Mesodermal cell (in vitro differentiated cells): ENCODE measurements at regions not wholly inside any gene's neighbourhood (a gene's known extent, or its start where the extent isn't known, plus 50 kb on each side); places are given as distances from the start of the nearest gene placed in this dataset.
"Not testable (repeated sequence)": the region's sequence is repeated elsewhere in the genome, so short reads cannot be mapped to it uniquely, and the experiment has no call there.

Experiments
- H3K27ac ChIP-seq: 2 replicates; pipeline ENCODE4 v1.7.0; 2013; ENCODE audit warnings: mild to moderate bottlenecking, low read depth, low read length, moderate library complexity; ENCODE audit not compliant: severe bottlenecking
- H3K36me3 ChIP-seq: 2 replicates; pipeline ENCODE4 v1.7.1; 2013; ENCODE audit warnings: mild to moderate bottlenecking, low read length, moderate library complexity; ENCODE audit not compliant: control insufficient read depth, insufficient read depth
- H3K4me1 ChIP-seq: one replicate; pipeline ENCODE4 v1.7.1; 2013; ENCODE audit warnings: mild to moderate bottlenecking, low read length; ENCODE audit not compliant: insufficient read depth, control insufficient read depth, poor library complexity, severe bottlenecking
- H3K4me3 ChIP-seq: 2 replicates; pipeline ENCODE4 v1.7.0; 2013; ENCODE audit warnings: low read length, control low read depth, mild to moderate bottlenecking; ENCODE audit not compliant: insufficient read depth, poor library complexity, severe bottlenecking; ENCODE audit errors: extremely low read depth
- H3K9me3 ChIP-seq: 2 replicates; pipeline ENCODE4 v1.7.1; 2013; ENCODE audit warnings: mild to moderate bottlenecking, low read length, moderate library complexity; ENCODE audit not compliant: control insufficient read depth
- WGBS, 2 experiments: methylation state at CpG; one replicate each; pipeline ENCODE4 v1.1.5; 2013; ENCODE audit warnings: missing lambda C conversion rate in 2 of 2; ENCODE audit not compliant: insufficient coverage in 2 of 2; 5-methylcytosine and 5-hydroxymethylcytosine counted together

GRCh38 chr17:72471296-72471695 is 350.5 kb downstream of the SOX9 start:
- Histone ChIP-seq H3K9me3 (no peaks in the 10 kb centered on the region), H3K4me3 (no peak overlapping the region), H3K27ac (no peak overlapping the region), H3K4me1 (peaks cover 19% of the 10 kb centered on the region), H3K36me3 (no peaks in the 10 kb centered on the region)
- WGBS, 2 experiments = 93% methylated on average over 2 of the region's 3 CpGs; no CpG with 5 or more reads in 1 of the 2 experiments

GRCh38 chr17:72472106-72472505 is 351.3 kb downstream of the SOX9 start:
- Histone ChIP-seq H3K4me3 (no peak overlapping the region), H3K36me3 (no peaks in the 10 kb centered on the region), H3K9me3 (no peaks in the 10 kb centered on the region), H3K4me1 (peaks cover 15% of the 10 kb centered on the region), H3K27ac (no peak overlapping the region)
- 95 to 100% methylated on average over 2 to 3 of the region's 3 CpGs for WGBS, 2 experiments

GRCh38 chr17:72472853-72473390 is 352.1 kb downstream of the SOX9 start:
- H3K4me3 ChIP-seq, H3K9me3 ChIP-seq, H3K36me3 ChIP-seq, H3K4me1 ChIP-seq, H3K27ac ChIP-seq: not testable (repeated sequence)
- 100% methylated on average over 1 of the region's 4 CpGs; no CpG with 5 or more reads in 1 of the 2 experiments for WGBS, 2 experiments

GRCh38 chr17:72474243-72474642 is 353.4 kb downstream of the SOX9 start:
- Histone ChIP-seq H3K4me3 (no peak overlapping the region), H3K4me1 (peaks cover 5% of the 10 kb centered on the region), H3K9me3 (no peaks in the 10 kb centered on the region), H3K36me3 (no peaks in the 10 kb centered on the region), H3K27ac (no peak overlapping the region)
- no CpG with 5 or more reads among the region's 2 CpGs for WGBS, 2 experiments

- Histone ChIP-seq H3K4me3 (no peak overlapping the region), H3K27ac (no peak overlapping the region), H3K4me1 (peaks cover 5% of the 10 kb centered on the region), H3K36me3 (no peaks in the 10 kb centered on the region), H3K9me3 (no peaks in the 10 kb centered on the region)
- WGBS, 2 experiments = 93 to 100% methylated on average over 2 of the region's 5 CpGs
Observed at GRCh38 chr17:72474719-72475477, 354.1 kb downstream of the SOX9 start.

GRCh38 chr17:72476134-72476533 is 355.3 kb downstream of the SOX9 start:
- H3K9me3 ChIP-seq = no peaks in the 10 kb centered on the region
- no peaks in the 10 kb centered on the region for H3K36me3 ChIP-seq
- 44 to 48% methylated on average over 7 of the region's 9 CpGs for WGBS, 2 experiments
- H3K27ac ChIP-seq = no peak overlapping the region
- peaks cover 5% of the 10 kb centered on the region for H3K4me1 ChIP-seq
- H3K4me3 ChIP-seq = no peak overlapping the region

GRCh38 chr17:72476575-72476986 is 355.8 kb downstream of the SOX9 start:
- no peaks in the 10 kb centered on the region for H3K9me3 ChIP-seq
- H3K4me3 ChIP-seq = no peak overlapping the region
- no peaks in the 10 kb centered on the region for H3K36me3 ChIP-seq
- 12 to 21% methylated on average over 6 to 11 of the region's 12 CpGs for WGBS, 2 experiments
- H3K27ac ChIP-seq = no peak overlapping the region
- H3K4me1 ChIP-seq = peaks cover 5% of the 10 kb centered on the region

- Histone ChIP-seq H3K4me1 (peaks cover 5% of the 10 kb centered on the region), H3K9me3 (no peaks in the 10 kb centered on the region), H3K36me3 (no peaks in the 10 kb centered on the region), H3K4me3 (no peak overlapping the region), H3K27ac (no peak overlapping the region)
- WGBS, 2 experiments = 92 to 96% methylated on average over 4 to 6 of the region's 8 CpGs
Observed at GRCh38 chr17:72477491-72477890, 356.7 kb downstream of the SOX9 start.

GRCh38 chr17:72479113-72479512 is 358.3 kb downstream of the SOX9 start:
- Histone ChIP-seq H3K9me3 (no peaks in the 10 kb centered on the region), H3K4me3 (no peak overlapping the region)
- WGBS, 2 experiments = 86 to 95% methylated on average over 4 of the region's 4 CpGs

GRCh38 chr17:72481572-72481971 is 360.8 kb downstream of the SOX9 start:
- H3K4me1 ChIP-seq = peaks cover 2% of the 10 kb centered on the region
- H3K9me3 ChIP-seq = no peaks in the 10 kb centered on the region
- H3K36me3 ChIP-seq = no peaks in the 10 kb centered on the region
- H3K4me3 ChIP-seq = no peak overlapping the region
- H3K27ac ChIP-seq = no peak overlapping the region
- 100% methylated on average over 1 of the region's 2 CpGs; no CpG with 5 or more reads in 1 of the 2 experiments for WGBS, 2 experiments

More at GRCh38 chr17:72479113-72479512, 358.3 kb downstream of the SOX9 start:
- no peaks in the 10 kb centered on the region for H3K36me3 ChIP-seq
- peaks cover 5% of the 10 kb centered on the region for H3K4me1 ChIP-seq
- no peak overlapping the region for H3K27ac ChIP-seq

- H3K36me3 ChIP-seq = no peaks in the 10 kb centered on the region
- no peak overlapping the region for H3K27ac ChIP-seq
- peaks cover 8% of the 10 kb centered on the region for H3K4me1 ChIP-seq
- H3K9me3 ChIP-seq = no peaks in the 10 kb centered on the region
- H3K4me3 ChIP-seq = no peak overlapping the region
- WGBS, 2 experiments = 80 to 100% methylated on average over 1 to 2 of the region's 4 CpGs
Observed at GRCh38 chr17:72485596-72485995, 364.8 kb downstream of the SOX9 start.
